ENCODE measurements at regions not wholly inside any gene's neighbourhood (a gene's known extent, or its start where the extent isn't known, plus 50 kb on each side); places are given as distances from the start of the nearest gene placed in this dataset.
"Not testable (repeated sequence)": the region's sequence is repeated elsewhere in the genome, so short reads cannot be mapped to it uniquely, and the experiment has no call there.

- Histone ChIP-seq H3K27ac (ENCODE audit: low read length) (no peak overlapping the region), H3F3A (ENCODE audit: insufficient read depth, low read length) (no peaks in the 10 kb centered on the region), H3K36me3 (replicated peaks; ENCODE audit: insufficient read depth, low read length) (no peaks in the 10 kb centered on the region), H2AFZ (ENCODE audit: low read length) (no peak overlapping the region), H3K4me2 (ENCODE audit: low read depth, low read length) (no peak overlapping the region), H3K4me1 (ENCODE audit: low read length) (no peaks in the 10 kb centered on the region), H3K4me3 (ENCODE audit: low read length) (no peak overlapping the region), H3K9ac (ENCODE audit: low read length) (no peak overlapping the region), H3K9me2 (replicated peaks; ENCODE audit: insufficient read depth, low read length) (no peaks in the 10 kb centered on the region), H3K27me3 (replicated peaks; ENCODE audit: insufficient read depth, low read length) (no peaks in the 10 kb centered on the region), H4K20me1 (ENCODE audit: insufficient read depth, low read length) (no peaks in the 10 kb centered on the region), H3K9me3 (replicated peaks; ENCODE audit: insufficient read depth, low read length) (no peaks in the 10 kb centered on the region), H3K79me2 (ENCODE audit: low read length) (no peaks in the 10 kb centered on the region)
- TF ChIP-seq, protein P1, sequence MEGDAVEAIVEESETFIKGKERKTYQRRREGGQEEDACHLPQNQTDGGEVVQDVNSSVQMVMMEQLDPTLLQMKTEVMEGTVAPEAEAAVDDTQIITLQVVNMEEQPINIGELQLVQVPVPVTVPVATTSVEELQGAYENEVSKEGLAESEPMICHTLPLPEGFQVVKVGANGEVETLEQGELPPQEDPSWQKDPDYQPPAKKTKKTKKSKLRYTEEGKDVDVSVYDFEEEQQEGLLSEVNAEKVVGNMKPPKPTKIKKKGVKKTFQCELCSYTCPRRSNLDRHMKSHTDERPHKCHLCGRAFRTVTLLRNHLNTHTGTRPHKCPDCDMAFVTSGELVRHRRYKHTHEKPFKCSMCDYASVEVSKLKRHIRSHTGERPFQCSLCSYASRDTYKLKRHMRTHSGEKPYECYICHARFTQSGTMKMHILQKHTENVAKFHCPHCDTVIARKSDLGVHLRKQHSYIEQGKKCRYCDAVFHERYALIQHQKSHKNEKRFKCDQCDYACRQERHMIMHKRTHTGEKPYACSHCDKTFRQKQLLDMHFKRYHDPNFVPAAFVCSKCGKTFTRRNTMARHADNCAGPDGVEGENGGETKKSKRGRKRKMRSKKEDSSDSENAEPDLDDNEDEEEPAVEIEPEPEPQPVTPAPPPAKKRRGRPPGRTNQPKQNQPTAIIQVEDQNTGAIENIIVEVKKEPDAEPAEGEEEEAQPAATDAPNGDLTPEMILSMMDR (IDR thresholded peaks at IDR 0.05; ENCODE audit: low read length) = no peak
- TF ChIP-seq EZH2phosphoT487 (IDR thresholded peaks at IDR 0.05; ENCODE audit: low read length) = no peak
- TF ChIP-seq EZH2 (optimal IDR thresholded peaks at IDR 0.05; ENCODE audit: low read depth, low read length) = no peak
- DNase-seq = no peak
These were observed 156.4 kb upstream of the MINDY3 start for GRCh38 chr10:16016688-16017087.

GRCh38 chr10:16020836-16021235 lies 160.5 kb upstream of the MINDY3 start:
- no peak overlapping the region for H3K4me2 ChIP-seq (ENCODE audit: low read depth, low read length)
- H4K20me1 ChIP-seq (ENCODE audit: insufficient read depth, low read length) = no peaks in the 10 kb centered on the region
- H3K9me3 ChIP-seq (replicated peaks; ENCODE audit: insufficient read depth, low read length) = no peaks in the 10 kb centered on the region
- no peaks in the 10 kb centered on the region for H3K36me3 ChIP-seq (replicated peaks; ENCODE audit: insufficient read depth, low read length)
- no peaks in the 10 kb centered on the region for H3K79me2 ChIP-seq (ENCODE audit: low read length)
- no peak overlapping the region for H3K4me3 ChIP-seq (ENCODE audit: low read length)
- H3F3A ChIP-seq (ENCODE audit: insufficient read depth, low read length) = no peaks in the 10 kb centered on the region
- no peak overlapping the region for H3K27ac ChIP-seq (ENCODE audit: low read length)
- no peaks in the 10 kb centered on the region for H3K27me3 ChIP-seq (replicated peaks; ENCODE audit: insufficient read depth, low read length)
- DNase-seq = no peak
- H3K9ac ChIP-seq (ENCODE audit: low read length) = no peak overlapping the region
- no peak overlapping the region for H2AFZ ChIP-seq (ENCODE audit: low read length)
- TF ChIP-seq EZH2 (optimal IDR thresholded peaks at IDR 0.05; ENCODE audit: low read depth, low read length) = no peak
- TF ChIP-seq, protein P1 (IDR thresholded peaks at IDR 0.05; ENCODE audit: low read length) = no peak
- TF ChIP-seq EZH2phosphoT487 (IDR thresholded peaks at IDR 0.05; ENCODE audit: low read length) = no peak
- H3K9me2 ChIP-seq (replicated peaks; ENCODE audit: insufficient read depth, low read length) = no peaks in the 10 kb centered on the region
- H3K4me1 ChIP-seq (ENCODE audit: low read length) = no peaks in the 10 kb centered on the region

- not testable (repeated sequence) for H3K79me2 ChIP-seq (ENCODE audit: low read length); H3K4me3 ChIP-seq (ENCODE audit: low read length); H3K9ac ChIP-seq (ENCODE audit: low read length); H3K4me2 ChIP-seq (ENCODE audit: low read depth, low read length); DNase-seq; H2AFZ ChIP-seq (ENCODE audit: low read length); H3K9me2 ChIP-seq (replicated peaks; ENCODE audit: insufficient read depth, low read length); H3K27me3 ChIP-seq (replicated peaks; ENCODE audit: insufficient read depth, low read length); H3K36me3 ChIP-seq (replicated peaks; ENCODE audit: insufficient read depth, low read length); H3K4me1 ChIP-seq (ENCODE audit: low read length); H3K9me3 ChIP-seq (replicated peaks; ENCODE audit: insufficient read depth, low read length); H3F3A ChIP-seq (ENCODE audit: insufficient read depth, low read length); H4K20me1 ChIP-seq (ENCODE audit: insufficient read depth, low read length); H3K27ac ChIP-seq (ENCODE audit: low read length)
These were observed 166.5 kb upstream of the MINDY3 start for GRCh38 chr10:16026832-16027231.

- Histone ChIP-seq H3K9me3 (replicated peaks; ENCODE audit: insufficient read depth, low read length) (no peaks in the 10 kb centered on the region), H2AFZ (ENCODE audit: low read length) (no peak overlapping the region), H3K79me2 (ENCODE audit: low read length) (no peaks in the 10 kb centered on the region), H3K4me2 (ENCODE audit: low read depth, low read length) (no peak overlapping the region), H3K9me2 (replicated peaks; ENCODE audit: insufficient read depth, low read length) (no peaks in the 10 kb centered on the region), H3K36me3 (replicated peaks; ENCODE audit: insufficient read depth, low read length) (no peaks in the 10 kb centered on the region), H3K4me3 (ENCODE audit: low read length) (no peak overlapping the region), H4K20me1 (ENCODE audit: insufficient read depth, low read length) (no peaks in the 10 kb centered on the region), H3K27me3 (replicated peaks; ENCODE audit: insufficient read depth, low read length) (no peaks in the 10 kb centered on the region), H3F3A (ENCODE audit: insufficient read depth, low read length) (no peaks in the 10 kb centered on the region), H3K4me1 (ENCODE audit: low read length) (no peaks in the 10 kb centered on the region), H3K27ac (ENCODE audit: low read length) (no peak overlapping the region), H3K9ac (ENCODE audit: low read length) (no peak overlapping the region)
- DNase-seq = no peak
- TF ChIP-seq EZH2phosphoT487 (IDR thresholded peaks at IDR 0.05; ENCODE audit: low read length) (no peak), EZH2 (optimal IDR thresholded peaks at IDR 0.05; ENCODE audit: low read depth, low read length) (no peak)
- TF ChIP-seq, protein P1 (IDR thresholded peaks at IDR 0.05; ENCODE audit: low read length) = no peak
These were observed 170.3 kb upstream of the MINDY3 start for GRCh38 chr10:16030562-16030961.
